IMR-90 (cell line): ENCODE measurements at regions not wholly inside any gene's neighbourhood (a gene's known extent, or its start where the extent isn't known, plus 50 kb on each side); places are given as distances from the start of the nearest gene placed in this dataset.

ENCODE experiments used
- MAZ ChIP-seq: IDR thresholded peaks from 2 replicates; pipeline ENCODE4 v1.6.1; 2012; ENCODE audit warnings: low read depth, mild to moderate bottlenecking, low read length, improper control_type of control experiment, moderate library complexity, borderline replicate concordance
- MXI1 ChIP-seq: IDR thresholded peaks from 2 replicates; pipeline ENCODE4 v1.6.1; 2012; ENCODE audit warnings: low read depth, mild to moderate bottlenecking, low read length, moderate library complexity, borderline replicate concordance
- POLR2A ChIP-seq: IDR thresholded peaks from 2 replicates; pipeline ENCODE4 v1.6.1; 2012; ENCODE audit warnings: mild to moderate bottlenecking, low read depth, low read length
- RAD21 ChIP-seq: IDR thresholded peaks from 2 replicates; pipeline ENCODE4 v1.6.1; 2012; ENCODE audit warnings: low read length, improper control_type of control experiment
- TF ChIP-seq, protein P1 (sequence below): conservative IDR thresholded peaks from 2 replicates; pipeline ENCODE4 v1.5.1; 2012; ENCODE audit warnings: mild to moderate bottlenecking, low read depth, low read length, improper control_type of control experiment

DNA sequence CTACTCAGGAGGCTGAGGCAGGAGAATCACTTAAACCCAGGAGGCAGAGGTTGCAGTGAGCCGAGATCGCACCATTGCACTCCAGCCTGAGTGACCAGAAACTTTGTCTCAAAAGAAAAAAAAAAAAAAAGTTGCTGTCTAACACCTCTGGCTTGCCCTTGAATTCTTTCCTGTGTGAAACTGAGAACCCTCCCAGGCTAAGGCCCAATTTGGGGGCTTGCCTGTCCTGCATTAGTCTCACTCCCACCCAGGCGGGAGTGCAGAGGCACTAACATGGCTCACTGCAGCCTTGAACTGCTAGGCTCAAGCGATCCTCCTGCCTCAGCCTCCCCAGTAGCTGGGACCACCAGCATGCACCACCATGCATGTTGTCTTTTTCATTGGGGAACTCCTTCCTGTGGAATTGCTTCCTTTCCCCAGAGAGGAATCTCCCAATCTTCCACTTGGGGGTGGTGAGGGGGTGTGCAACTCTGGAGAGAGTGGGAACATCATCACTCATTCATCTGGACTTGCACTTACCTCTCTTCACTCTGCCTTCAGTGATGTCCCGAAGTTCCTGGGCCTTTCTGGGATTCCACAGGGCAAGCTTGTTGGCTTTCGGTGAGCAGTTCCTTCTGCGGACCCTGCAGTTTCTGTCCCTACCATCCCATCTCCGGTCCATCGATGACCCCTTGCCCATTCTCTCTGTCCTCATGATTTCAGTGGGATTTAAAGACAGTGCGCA is 62.1 kb upstream of the CREB3L1 start:
- TF ChIP-seq, protein P1, sequence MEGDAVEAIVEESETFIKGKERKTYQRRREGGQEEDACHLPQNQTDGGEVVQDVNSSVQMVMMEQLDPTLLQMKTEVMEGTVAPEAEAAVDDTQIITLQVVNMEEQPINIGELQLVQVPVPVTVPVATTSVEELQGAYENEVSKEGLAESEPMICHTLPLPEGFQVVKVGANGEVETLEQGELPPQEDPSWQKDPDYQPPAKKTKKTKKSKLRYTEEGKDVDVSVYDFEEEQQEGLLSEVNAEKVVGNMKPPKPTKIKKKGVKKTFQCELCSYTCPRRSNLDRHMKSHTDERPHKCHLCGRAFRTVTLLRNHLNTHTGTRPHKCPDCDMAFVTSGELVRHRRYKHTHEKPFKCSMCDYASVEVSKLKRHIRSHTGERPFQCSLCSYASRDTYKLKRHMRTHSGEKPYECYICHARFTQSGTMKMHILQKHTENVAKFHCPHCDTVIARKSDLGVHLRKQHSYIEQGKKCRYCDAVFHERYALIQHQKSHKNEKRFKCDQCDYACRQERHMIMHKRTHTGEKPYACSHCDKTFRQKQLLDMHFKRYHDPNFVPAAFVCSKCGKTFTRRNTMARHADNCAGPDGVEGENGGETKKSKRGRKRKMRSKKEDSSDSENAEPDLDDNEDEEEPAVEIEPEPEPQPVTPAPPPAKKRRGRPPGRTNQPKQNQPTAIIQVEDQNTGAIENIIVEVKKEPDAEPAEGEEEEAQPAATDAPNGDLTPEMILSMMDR, result no peak
- no peak for TF ChIP-seq MAZ
- TF ChIP-seq RAD21, result no peak
- no peak for TF ChIP-seq POLR2A
- TF ChIP-seq MXI1, result no peak
